K562 (cell line): ENCODE measurements at regions not wholly inside any gene's neighbourhood (a gene's known extent, or its start where the extent isn't known, plus 50 kb on each side); places are given as distances from the start of the nearest gene placed in this dataset.

Experiments used
- PCBP2 ChIP-seq: fragments of 200-400 bp; formaldehyde crosslinking; IDR thresholded peaks from 2 replicates; pipeline ENCODE4 v1.6.1; 2018; ENCODE audit warnings: low read length, low read depth, mild to moderate bottlenecking, moderate library complexity; ENCODE audit not compliant: poor library complexity, severe bottlenecking
- SMAD1 ChIP-seq: fragments of 150-350 bp; IDR thresholded peaks from 2 replicates; pipeline ENCODE4 v1.6.1; 2014; ENCODE audit warnings: low read length, low read depth; ENCODE audit not compliant: partially characterized antibody
- TF ChIP-seq, protein P1 (sequence below), 3 experiments: IDR thresholded peaks in 2 of 3; conservative IDR thresholded peaks in 1 of 3; 2 replicates each; pipeline ENCODE4 v1.5.1; 2011 to 2012; ENCODE audit warnings: low read length in 3 of 3, mild to moderate bottlenecking in 3 of 3, control low read depth in 2 of 3, improper control_type of control experiment in 1 of 3, inconsistent platforms in 1 of 3, low read depth in 1 of 3, mixed read lengths in 1 of 3, moderate library complexity in 1 of 3; ENCODE audit not compliant: insufficient read depth in 2 of 3

DNA sequence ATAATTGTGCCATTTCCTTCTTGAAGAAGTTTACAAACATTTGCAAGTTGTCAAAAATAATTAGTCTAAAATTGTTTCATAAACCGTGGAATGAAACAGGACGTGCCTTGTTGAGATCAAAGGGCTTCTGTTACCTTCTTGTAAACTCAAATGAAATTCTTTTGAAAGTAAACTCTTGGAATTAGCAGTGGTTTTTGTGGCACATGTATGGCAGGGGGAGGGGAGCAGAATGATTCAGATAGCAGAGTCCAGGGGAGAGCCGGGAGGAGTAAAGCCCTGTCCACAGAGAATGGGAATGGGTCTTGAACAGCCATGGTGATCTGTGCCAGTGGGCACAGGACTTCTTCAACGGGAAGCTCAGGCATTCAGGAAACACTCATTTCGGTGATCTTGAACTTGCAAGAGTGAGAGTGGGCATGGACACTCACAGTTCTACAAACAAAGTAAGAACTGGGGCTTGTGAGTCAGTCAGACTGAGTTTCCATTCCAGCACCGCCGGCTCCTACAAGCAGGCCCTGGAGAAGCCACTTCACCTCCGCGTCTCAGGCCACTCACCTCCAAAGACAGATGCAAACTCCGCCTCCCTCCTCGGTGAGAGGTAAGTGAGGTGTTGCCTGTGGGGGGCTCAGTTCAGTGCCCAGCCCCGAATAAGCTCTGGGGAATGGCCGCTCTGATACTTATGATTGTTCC, 143.1 kb downstream of the CDH26 start:
- TF ChIP-seq PCBP2 (no peak), SMAD1 (no peak)
- TF ChIP-seq, protein P1, sequence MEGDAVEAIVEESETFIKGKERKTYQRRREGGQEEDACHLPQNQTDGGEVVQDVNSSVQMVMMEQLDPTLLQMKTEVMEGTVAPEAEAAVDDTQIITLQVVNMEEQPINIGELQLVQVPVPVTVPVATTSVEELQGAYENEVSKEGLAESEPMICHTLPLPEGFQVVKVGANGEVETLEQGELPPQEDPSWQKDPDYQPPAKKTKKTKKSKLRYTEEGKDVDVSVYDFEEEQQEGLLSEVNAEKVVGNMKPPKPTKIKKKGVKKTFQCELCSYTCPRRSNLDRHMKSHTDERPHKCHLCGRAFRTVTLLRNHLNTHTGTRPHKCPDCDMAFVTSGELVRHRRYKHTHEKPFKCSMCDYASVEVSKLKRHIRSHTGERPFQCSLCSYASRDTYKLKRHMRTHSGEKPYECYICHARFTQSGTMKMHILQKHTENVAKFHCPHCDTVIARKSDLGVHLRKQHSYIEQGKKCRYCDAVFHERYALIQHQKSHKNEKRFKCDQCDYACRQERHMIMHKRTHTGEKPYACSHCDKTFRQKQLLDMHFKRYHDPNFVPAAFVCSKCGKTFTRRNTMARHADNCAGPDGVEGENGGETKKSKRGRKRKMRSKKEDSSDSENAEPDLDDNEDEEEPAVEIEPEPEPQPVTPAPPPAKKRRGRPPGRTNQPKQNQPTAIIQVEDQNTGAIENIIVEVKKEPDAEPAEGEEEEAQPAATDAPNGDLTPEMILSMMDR (IDR thresholded peaks at IDR 0.05 in 2 of 3, conservative IDR thresholded peaks at IDR 0.05 in 1 of 3; ENCODE audit: insufficient read depth in 2 of 3, low read depth in 1 of 3, low read length in 3 of 3): no peak
